GM18508 (cell line): ENCODE measurements at regions not wholly inside any gene's neighbourhood (a gene's known extent, or its start where the extent isn't known, plus 50 kb on each side); places are given as distances from the start of the nearest gene placed in this dataset.

Experiments used
- ATAC-seq: cut with Tn5 transposase; IDR thresholded peaks from one replicate; pipeline ENCODE4 v1.9.1; 2021; ENCODE audit warnings: moderate number of reproducible peaks; ENCODE audit not compliant: insufficient read depth, unreplicated experiment

GRCh38 chr10:20970708-20971107, 73.6 kb upstream of the NEBL start:
- peak; percentile 98 for ATAC-seq

- ATAC-seq = no peak
Measured at GRCh38 chr10:20970044-20970443, 72.9 kb upstream of the NEBL start.

- no peak for ATAC-seq
Measured at GRCh38 chr10:20966426-20966825, 69.3 kb upstream of the NEBL start.

GRCh38 chr10:20963721-20964595, 66.8 kb upstream of the NEBL start:
- ATAC-seq = no peak

DNA sequence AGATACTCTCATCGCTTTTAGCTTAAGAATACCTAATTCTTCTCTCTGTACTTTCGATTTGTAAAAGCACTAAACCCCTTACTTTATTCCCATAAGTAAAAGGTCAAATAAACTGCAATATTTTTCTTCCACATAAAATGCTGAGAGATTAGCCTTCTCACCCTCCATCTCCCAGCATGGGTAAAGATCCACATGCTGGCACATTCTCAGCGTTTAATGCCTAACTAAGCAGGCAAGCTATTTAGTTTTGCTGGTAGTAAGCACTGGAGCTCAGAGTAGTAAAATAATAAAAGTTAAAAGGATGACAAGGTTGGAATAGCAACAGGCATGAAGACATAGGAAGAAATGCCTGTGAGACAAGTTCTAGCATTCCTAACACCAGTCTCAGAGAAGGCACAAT, 65.9 kb upstream of the NEBL start:
- no peak for ATAC-seq

- no peak for ATAC-seq
Measured at GRCh38 chr10:20962165-20962564, 65.1 kb upstream of the NEBL start.

DNA sequence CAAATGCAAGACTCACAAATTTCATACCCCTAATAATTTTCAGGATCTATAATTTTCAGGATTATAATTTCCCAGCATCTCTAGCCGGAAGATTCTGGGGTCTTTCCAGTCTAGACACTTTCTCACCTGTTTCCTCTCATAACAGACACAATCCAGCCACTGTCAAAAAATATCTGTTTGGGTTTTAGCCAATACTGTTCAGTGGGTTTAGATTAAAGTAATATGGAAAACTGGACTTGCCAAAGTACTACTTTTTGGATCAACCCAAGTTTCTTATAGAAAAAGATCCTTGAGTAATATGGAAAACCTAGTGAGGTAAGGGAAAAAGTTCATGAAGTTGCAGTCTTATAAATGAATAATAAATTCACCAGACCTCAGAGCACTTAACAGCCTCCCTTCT, 62.1 kb upstream of the NEBL start:
- ATAC-seq = no peak

DNA sequence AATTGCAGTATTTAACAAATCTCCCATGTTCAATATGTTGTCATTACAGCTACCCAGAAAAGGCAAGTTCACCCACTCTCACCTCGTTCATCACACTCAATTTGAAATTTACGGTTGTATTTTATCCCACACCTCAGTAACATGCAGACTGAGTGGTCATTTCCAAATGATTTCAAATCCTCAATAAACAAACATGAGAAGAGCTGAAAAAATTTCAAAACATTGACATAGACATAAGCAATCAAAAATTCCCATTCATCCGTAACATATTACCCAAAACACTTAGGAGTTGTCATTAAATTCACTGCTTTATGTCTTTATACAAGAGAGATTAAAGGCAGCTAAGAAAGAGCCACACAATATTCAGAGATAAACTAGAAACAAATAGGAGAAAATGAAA, 61.7 kb upstream of the NEBL start:
- no peak for ATAC-seq

- no peak for ATAC-seq
Measured at GRCh38 chr10:20958225-20958624, 61.1 kb upstream of the NEBL start.

GRCh38 chr10:20957744-20958143, 60.6 kb upstream of the NEBL start:
- ATAC-seq = no peak

GRCh38 chr10:20956843-20957242, 59.7 kb upstream of the NEBL start:
- ATAC-seq = no peak

- no peak for ATAC-seq
Measured at GRCh38 chr10:20955355-20955893, 58.3 kb upstream of the NEBL start.

- ATAC-seq = no peak
Measured at GRCh38 chr10:20954519-20954918, 57.4 kb upstream of the NEBL start.

DNA sequence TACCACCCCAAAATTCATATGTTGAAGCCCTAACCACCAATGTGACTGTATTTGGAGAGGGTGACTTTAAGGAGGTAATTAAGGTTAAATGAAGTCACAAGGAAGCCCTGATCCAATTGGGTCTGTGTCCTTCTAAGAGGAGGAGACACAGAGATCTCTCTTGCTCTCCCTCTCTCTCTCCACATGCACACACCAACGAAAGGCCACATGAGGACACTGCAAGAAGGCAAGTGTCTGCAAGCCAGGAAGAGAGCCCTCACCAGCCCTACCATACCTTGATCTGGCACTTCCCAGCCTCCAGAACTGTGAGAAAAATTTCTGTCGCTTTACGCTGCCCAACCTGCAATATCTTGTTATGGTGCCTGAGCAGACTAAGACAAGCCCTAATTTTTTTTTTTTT, 56.0 kb upstream of the NEBL start:
- no peak for ATAC-seq

DNA sequence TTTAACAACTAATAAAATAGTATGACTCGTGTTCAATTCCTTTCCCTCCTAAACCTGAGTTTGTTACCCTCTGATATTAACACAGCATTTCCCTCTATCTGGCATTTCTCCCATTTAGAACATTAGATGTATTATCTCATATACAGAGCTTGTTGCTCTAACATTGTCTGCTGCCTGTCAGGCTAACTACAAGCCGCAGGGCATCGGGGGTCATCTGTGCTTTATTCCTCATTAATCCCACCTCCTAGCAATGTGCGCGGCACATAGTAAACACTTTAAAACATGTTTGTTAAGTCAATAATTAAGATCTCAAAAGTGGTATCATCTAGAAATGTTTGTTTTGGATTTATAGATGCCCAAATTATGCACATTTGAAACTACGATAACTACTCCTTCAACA, 52.9 kb upstream of the NEBL start:
- no peak for ATAC-seq

DNA sequence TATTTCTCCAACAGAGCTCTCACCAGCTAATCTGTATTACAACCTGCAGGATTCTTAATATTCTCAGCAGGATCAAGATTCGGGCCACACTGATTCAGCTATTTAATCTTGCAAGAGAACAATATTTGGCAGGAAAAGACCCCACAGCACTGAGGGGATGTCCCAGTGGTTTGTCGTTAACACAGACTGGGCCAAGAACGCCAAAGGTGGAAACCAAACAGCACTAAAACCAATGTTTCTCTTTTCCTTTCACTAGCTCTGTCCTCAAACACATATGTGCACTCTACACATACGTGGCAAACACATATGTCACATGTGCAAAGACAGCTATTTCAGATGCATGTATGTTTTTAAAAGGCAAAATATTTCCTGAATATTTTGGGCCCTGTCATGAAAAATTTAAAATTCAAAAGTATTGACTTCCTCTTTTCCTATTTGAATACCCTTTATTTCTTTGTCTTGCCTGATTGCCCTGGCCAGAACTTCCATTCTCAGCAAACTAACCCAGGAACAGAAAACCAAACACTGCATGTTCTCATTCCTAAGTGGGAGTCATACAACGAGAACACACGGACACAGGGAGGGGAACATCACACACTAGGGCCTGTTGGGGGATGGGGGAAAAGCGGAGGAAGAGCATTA, 51.7 kb upstream of the NEBL start:
- ATAC-seq = peak; percentile 88
